ENCODE measurements at regions not wholly inside any gene's neighbourhood (a gene's known extent, or its start where the extent isn't known, plus 50 kb on each side); places are given as distances from the start of the nearest gene placed in this dataset.

DNA sequence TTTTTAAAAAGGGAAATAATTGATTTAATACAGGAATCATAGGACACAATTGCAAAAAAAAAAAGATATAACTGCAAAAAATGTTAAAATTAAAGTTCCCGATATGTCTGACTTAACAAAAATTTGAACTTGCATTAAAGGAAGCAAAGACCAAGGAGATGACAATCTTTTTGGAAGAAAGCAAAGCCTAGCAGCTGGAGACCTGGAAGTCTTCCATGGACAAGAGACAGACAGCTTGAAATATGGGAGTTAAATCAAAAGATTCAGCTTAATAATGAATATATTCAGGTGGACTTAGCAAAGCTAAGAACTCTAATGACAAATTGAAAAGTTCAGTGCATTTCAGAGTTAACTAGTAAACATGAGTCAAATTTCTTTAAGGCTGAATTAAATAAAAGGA is 568.7 kb upstream of the RGMB start:
- no peaks in the 10 kb centered on the region for H4K20me1 ChIP-seq (ENCODE audit: insufficient read depth, low read length)
- H2BK20ac ChIP-seq (ENCODE audit: low read depth, low read length) = no peak overlapping the region
- H2AFZ ChIP-seq (replicated peaks; ENCODE audit: low read length, poor library complexity) = no peak overlapping the region
- ATAC-seq (ENCODE audit: low read depth) (no peak), DNase-seq (no peak)
- H2BK5ac ChIP-seq (ENCODE audit: low read depth, low read length, poor library complexity, severe bottlenecking) = no peak overlapping the region
- H4K91ac ChIP-seq (ENCODE audit: insufficient read depth, low read depth, low read length) = no peak overlapping the region
- no peak overlapping the region for H2BK120ac ChIP-seq (ENCODE audit: low read depth, low read length)
- H4K5ac ChIP-seq (ENCODE audit: low read depth, low read length) = no peak overlapping the region
- dilution Hi-C loops (cut with HindIII; ENCODE audit: low sequenced_read_pairs, unreplicated experiment) (no loop called here), in situ Hi-C loops (cut with MboI; ENCODE audit: low sequenced_read_pairs) (no loop called here), intact Hi-C loops (cut with micrococcal nuclease) (no loop called here)
- H3K18ac ChIP-seq (ENCODE audit: low read depth, low read length) = no peak overlapping the region
- BruUV-seq (replicated peaks) = no TSS peak
- H3K23ac ChIP-seq (ENCODE audit: low read depth, low read length) = no peak overlapping the region
- H3K14ac ChIP-seq (replicated peaks; ENCODE audit: low read depth, low read length) = no peak overlapping the region
- no peak overlapping the region for H3K27ac ChIP-seq (ENCODE audit: insufficient read depth, low read length)
- no peak overlapping the region for H2AK9ac ChIP-seq (replicated peaks; ENCODE audit: low read depth, low read length, poor library complexity)
- no peak overlapping the region for H3K4ac ChIP-seq (ENCODE audit: low read depth, low read length)
- no peaks in the 10 kb centered on the region for H3K27me3 ChIP-seq (ENCODE audit: control insufficient read depth, insufficient read depth, low read length)
- no peak overlapping the region for H4K8ac ChIP-seq (ENCODE audit: low read depth in 2 of 2, low read length in 2 of 2)
- no peaks in the 10 kb centered on the region for H3K9me3 ChIP-seq (ENCODE audit: control insufficient read depth, insufficient read depth, low read length)
- H3K4me3 ChIP-seq (ENCODE audit: insufficient read depth, low read depth, low read length) = no peak overlapping the region
- ChIA-PET POLR2A (ENCODE audit: unreplicated experiment) (no interaction called here), CTCF (interaction anchor here (0.8 to 1.2 kb wide), 2 partner anchors 17 to 268 kb away, joined by 3 read pairs; no protein-coding TSS in a partner anchor)
- H3K4me1 ChIP-seq (ENCODE audit: control insufficient read depth, insufficient read depth, low read length) = 0 out of 2 replicates have a peak, but pooled peaks cover 3% of the 10 kb centered on the region
- no peak for TF ChIP-seq MAZ (IDR thresholded peaks at IDR 0.05; ENCODE audit: borderline replicate concordance, low read depth, low read length)
- TF ChIP-seq USF2 (IDR thresholded peaks at IDR 0.05; ENCODE audit: low read depth, low read length) = no peak
- no peak for TF ChIP-seq MXI1 (IDR thresholded peaks at IDR 0.05; ENCODE audit: borderline replicate concordance, low read depth, low read length)
- TF ChIP-seq SMC3 (IDR thresholded peaks at IDR 0.05; ENCODE audit: low read depth, low read length) = no peak
- TF ChIP-seq, protein P1, sequence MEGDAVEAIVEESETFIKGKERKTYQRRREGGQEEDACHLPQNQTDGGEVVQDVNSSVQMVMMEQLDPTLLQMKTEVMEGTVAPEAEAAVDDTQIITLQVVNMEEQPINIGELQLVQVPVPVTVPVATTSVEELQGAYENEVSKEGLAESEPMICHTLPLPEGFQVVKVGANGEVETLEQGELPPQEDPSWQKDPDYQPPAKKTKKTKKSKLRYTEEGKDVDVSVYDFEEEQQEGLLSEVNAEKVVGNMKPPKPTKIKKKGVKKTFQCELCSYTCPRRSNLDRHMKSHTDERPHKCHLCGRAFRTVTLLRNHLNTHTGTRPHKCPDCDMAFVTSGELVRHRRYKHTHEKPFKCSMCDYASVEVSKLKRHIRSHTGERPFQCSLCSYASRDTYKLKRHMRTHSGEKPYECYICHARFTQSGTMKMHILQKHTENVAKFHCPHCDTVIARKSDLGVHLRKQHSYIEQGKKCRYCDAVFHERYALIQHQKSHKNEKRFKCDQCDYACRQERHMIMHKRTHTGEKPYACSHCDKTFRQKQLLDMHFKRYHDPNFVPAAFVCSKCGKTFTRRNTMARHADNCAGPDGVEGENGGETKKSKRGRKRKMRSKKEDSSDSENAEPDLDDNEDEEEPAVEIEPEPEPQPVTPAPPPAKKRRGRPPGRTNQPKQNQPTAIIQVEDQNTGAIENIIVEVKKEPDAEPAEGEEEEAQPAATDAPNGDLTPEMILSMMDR (conservative IDR thresholded peaks at IDR 0.05; ENCODE audit: low read depth, low read length) = no peak
- H3K4me2 ChIP-seq (ENCODE audit: low read depth, low read length) = no peak overlapping the region
- H3K79me1 ChIP-seq (ENCODE audit: low read depth in 1 of 2, low read length in 2 of 2) = no peaks in the 10 kb centered on the region
- no peak overlapping the region for H3K56ac ChIP-seq (ENCODE audit: extremely low read depth, insufficient read depth, low read length)
- no peak overlapping the region for H2AK5ac ChIP-seq (ENCODE audit: low read depth, low read length)
- no peak overlapping the region for H2BK15ac ChIP-seq (ENCODE audit: low read depth, low read length)
- no peak overlapping the region for H3K9ac ChIP-seq (ENCODE audit: low read depth, low read length)
- H3K36me3 ChIP-seq (ENCODE audit: control insufficient read depth, insufficient read depth, low read length) = no peaks in the 10 kb centered on the region
- no CpG with 5 or more reads among the region's 1 CpG for WGBS, 2 experiments (ENCODE audit: extremely low coverage in 2 of 2, insufficient read length in 1 of 2)
- H3K9me1 ChIP-seq (ENCODE audit: insufficient read depth, low read length) = no peaks in the 10 kb centered on the region
